ENCODE measurements at regions not wholly inside any gene's neighbourhood (a gene's known extent, or its start where the extent isn't known, plus 50 kb on each side); places are given as distances from the start of the nearest gene placed in this dataset.

DNA sequence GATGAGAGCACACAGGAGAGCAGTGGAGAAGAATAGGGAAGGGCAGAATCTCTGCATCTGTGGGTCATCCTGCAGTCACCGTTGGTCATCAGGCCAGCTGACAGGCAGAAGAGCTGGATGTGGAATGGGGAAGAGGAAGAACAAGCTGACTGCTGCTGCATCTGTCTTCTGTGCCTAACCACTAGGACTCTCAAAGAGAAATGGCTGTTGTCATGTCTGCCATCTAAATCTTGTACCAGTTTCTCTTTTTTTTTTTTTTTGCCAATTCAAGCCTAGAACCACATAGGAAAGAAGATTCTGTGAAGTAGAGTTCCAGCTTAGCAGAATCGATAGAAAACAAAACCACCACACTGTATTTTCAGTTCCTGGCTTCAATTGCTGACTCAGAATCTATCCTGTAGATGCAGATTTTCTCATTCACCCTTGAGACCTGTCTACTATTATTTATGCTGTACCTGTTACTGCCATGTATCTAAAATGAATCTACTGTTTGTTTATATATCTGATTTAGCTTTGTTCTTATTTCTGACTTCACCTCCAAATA, 421.9 kb upstream of the PRICKLE1 start:
- no peaks in the 10 kb centered on the region for H3K27me3 ChIP-seq
- H3K27ac ChIP-seq: no peak overlapping the region
- H3K9ac ChIP-seq (ENCODE audit: low read depth in 2 of 2, low read length in 2 of 2): no peak overlapping the region
- intact Hi-C loops (cut with DNase I): no loop called here
- H3K4me3 ChIP-seq: no peak overlapping the region
- DNase-seq: no peak
- no peaks in the 10 kb centered on the region for H3K36me3 ChIP-seq
- TF ChIP-seq, protein P1, sequence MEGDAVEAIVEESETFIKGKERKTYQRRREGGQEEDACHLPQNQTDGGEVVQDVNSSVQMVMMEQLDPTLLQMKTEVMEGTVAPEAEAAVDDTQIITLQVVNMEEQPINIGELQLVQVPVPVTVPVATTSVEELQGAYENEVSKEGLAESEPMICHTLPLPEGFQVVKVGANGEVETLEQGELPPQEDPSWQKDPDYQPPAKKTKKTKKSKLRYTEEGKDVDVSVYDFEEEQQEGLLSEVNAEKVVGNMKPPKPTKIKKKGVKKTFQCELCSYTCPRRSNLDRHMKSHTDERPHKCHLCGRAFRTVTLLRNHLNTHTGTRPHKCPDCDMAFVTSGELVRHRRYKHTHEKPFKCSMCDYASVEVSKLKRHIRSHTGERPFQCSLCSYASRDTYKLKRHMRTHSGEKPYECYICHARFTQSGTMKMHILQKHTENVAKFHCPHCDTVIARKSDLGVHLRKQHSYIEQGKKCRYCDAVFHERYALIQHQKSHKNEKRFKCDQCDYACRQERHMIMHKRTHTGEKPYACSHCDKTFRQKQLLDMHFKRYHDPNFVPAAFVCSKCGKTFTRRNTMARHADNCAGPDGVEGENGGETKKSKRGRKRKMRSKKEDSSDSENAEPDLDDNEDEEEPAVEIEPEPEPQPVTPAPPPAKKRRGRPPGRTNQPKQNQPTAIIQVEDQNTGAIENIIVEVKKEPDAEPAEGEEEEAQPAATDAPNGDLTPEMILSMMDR (IDR thresholded peaks at IDR 0.05): no peak
- no peaks in the 10 kb centered on the region for H3K4me1 ChIP-seq
- H3K9me3 ChIP-seq: no peaks in the 10 kb centered on the region

DNA sequence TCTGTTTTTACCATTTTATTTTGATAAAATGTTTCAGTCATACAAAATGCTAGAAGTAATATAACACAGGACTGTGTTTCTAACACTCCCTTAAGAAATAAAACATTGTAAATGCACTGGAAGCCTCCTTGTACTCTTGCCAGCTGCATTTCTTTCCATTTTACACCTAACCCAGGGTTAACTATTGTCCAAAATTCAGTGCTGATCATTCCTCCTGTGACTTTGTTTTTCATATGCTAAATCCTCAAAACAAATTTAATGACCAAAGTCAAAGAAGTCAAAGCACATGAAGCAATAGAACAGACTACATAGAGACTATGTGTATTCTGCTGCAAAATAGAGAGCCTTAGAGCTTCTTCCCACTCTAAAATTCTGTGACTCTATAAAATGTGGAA, 420.3 kb upstream of the PRICKLE1 start:
- Histone ChIP-seq H3K9ac (ENCODE audit: low read depth in 2 of 2, low read length in 2 of 2) (no peak overlapping the region), H3K9me3 (no peaks in the 10 kb centered on the region), H3K4me1 (no peaks in the 10 kb centered on the region), H3K27me3 (no peaks in the 10 kb centered on the region), H3K36me3 (no peaks in the 10 kb centered on the region), H3K27ac (no peak overlapping the region), H3K4me3 (no peak overlapping the region)
- TF ChIP-seq, protein P1 (IDR thresholded peaks at IDR 0.05): no peak
- no peak for DNase-seq
- intact Hi-C loops (cut with DNase I): no loop called here

DNA sequence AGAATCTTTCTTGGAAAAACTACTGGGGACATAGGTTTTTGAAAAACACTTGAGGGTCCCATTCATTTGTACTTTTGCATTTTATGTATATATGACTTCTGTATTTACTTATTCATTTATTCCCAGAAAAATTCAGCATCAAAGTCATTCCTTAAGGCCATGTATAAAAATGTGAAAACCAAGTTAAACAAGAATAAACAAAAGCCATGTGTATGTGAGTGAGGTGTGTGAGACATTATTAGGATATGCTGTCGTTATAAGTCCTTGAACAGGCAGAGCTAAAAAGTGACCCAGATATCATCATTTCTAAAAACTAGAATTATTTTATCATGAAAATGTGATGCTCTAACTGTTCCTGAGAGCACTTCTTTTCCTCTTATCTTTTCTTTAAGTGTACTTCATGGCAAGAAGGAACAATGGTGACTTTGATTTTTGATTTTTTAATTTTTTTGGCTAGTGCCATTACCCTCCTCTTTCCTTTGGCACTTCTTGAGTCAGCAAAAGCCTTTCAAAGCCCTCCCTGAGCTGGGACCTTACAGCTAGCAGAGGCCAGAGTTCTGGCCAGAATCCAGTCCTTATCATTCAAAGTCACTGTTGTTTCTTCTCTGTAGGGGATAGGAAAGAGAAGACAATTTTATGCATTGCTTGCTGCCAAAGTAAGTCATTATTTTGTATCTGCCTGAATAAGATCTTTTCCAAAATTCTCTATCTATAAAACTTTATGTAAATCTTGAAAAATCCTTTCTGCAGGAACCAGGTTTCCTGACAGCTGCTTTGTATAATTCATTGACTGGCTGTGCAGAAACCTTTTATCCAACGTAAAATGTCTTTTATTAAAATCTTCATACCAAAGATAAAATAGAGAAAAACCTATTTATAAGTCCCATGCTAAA, 419.7 kb upstream of the PRICKLE1 start:
- Histone ChIP-seq H3K4me3 (no peak overlapping the region), H3K9me3 (no peaks in the 10 kb centered on the region), H3K27ac (no peak overlapping the region), H3K9ac (ENCODE audit: low read depth in 2 of 2, low read length in 2 of 2) (no peak overlapping the region), H3K4me1 (no peaks in the 10 kb centered on the region), H3K36me3 (no peaks in the 10 kb centered on the region), H3K27me3 (no peaks in the 10 kb centered on the region)
- intact Hi-C loops (cut with DNase I): no loop called here
- no peak for DNase-seq
- TF ChIP-seq, protein P1 (IDR thresholded peaks at IDR 0.05): no peak

DNA sequence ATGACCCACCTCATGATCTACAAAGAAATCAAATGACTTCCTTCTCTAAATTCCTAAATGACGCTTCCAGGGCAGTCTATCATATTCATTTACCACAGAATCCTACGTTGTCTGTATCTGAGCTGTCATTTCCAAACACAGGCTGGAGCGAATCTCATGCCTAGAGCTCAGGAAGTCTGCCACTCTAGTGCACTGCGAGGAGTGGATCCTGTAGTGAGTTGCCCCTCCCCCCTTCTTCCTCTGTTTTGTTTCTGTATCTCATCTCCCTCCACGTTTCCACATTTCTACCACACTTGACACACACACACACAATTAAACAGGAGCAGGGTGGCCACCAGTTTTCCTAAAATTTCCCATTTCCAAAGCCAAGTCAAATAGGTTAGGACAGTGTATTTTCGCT, 415.4 kb upstream of the PRICKLE1 start:
- DNase-seq: no peak
- TF ChIP-seq, protein P1 (IDR thresholded peaks at IDR 0.05): no peak
- Histone ChIP-seq H3K36me3 (no peaks in the 10 kb centered on the region), H3K4me1 (no peaks in the 10 kb centered on the region), H3K9me3 (no peaks in the 10 kb centered on the region), H3K9ac (ENCODE audit: low read depth in 2 of 2, low read length in 2 of 2) (no peak overlapping the region), H3K4me3 (no peak overlapping the region), H3K27me3 (no peaks in the 10 kb centered on the region), H3K27ac (no peak overlapping the region)
- intact Hi-C loops (cut with DNase I): no loop called here

DNA sequence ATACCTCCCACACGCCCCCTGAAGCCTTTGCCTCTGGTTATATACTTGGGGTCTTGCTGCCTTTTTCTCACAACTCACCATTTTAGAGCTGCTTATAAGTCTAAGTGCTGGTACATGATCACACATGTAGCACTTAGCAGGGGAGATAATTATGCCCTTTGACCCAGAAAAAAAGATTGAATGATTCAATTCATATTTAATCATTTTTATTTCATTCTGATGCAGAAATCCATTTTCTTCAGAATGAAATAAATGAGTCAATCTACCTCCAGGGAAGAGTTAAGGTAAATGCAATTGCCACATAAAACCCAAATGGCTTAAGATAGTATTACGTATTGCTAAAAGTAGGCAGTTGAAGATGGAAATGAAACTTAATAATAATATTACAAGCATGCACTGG, 414.6 kb upstream of the PRICKLE1 start:
- H3K9ac ChIP-seq (ENCODE audit: low read depth in 2 of 2, low read length in 2 of 2): no peak overlapping the region
- TF ChIP-seq, protein P1 (IDR thresholded peaks at IDR 0.05): no peak
- H3K9me3 ChIP-seq: no peaks in the 10 kb centered on the region
- no peak overlapping the region for H3K27ac ChIP-seq
- H3K4me1 ChIP-seq: no peaks in the 10 kb centered on the region
- DNase-seq: no peak
- H3K36me3 ChIP-seq: no peaks in the 10 kb centered on the region
- intact Hi-C loops (cut with DNase I): no loop called here
- H3K4me3 ChIP-seq: no peak overlapping the region
- no peaks in the 10 kb centered on the region for H3K27me3 ChIP-seq
